ENCODE measurements at regions not wholly inside any gene's neighbourhood (a gene's known extent, or its start where the extent isn't known, plus 50 kb on each side); places are given as distances from the start of the nearest gene placed in this dataset.

DNA sequence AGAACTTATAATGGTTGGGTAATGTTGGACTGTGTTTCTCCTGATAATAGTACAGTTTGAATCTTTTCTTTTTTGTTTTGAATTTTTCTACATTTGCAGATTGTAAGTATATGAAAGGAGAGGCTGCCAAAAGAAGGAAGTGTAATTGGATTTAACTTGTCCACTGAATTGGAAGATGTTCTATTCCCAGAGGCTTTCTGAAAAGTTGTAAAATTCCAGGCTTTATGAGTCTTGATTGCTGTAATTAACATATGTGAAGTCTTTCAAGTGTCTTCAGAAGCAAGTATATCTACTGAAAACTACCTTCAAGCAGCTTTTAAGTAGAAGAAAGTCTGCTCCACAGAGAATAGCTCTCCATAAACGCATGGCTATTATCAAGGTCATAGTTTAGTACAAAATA is 2456.4 kb downstream of the PCDH7 start:
- Histone ChIP-seq H3K4me3 (no peak overlapping the region), H3K27ac (no peak overlapping the region)
- DNase-seq (ENCODE audit: low spot score) = no peak
- TF ChIP-seq CTCF (IDR thresholded peaks at IDR 0.05) = no peak

DNA sequence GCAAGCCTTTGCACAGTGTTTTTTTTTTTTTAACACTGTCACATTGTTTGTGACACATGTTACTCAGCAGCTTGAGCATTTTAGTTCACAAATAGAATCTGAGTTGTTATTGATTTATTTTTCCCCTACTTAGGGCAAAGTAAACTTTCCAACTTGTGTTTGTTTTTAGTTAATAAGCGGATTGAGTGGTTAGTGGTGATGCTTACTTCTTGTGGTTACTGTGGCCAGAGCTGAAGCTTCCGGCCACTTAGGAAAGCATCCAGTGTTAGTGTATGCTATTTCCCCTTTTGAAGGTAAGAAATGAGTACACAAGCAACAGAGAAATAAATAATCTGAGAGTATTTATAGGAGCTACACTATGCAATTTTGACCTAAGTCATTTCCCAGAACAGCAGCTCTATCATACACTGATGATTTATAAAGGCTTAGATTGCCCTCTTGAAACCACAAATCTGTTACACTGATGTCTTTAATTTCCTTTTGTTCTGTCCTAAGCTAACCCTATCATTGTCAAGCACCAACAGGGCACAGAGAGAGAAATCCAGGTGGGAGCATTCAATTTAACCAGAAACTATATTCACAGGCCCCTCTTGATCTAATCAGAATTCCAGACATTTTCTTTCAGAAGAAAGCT is 2464.6 kb downstream of the PCDH7 start:
- H3K27ac ChIP-seq = no peak overlapping the region
- DNase-seq (ENCODE audit: low spot score) = no peak
- TF ChIP-seq CTCF (IDR thresholded peaks at IDR 0.05) = no peak

GRCh38 chr4:33187035-33187434 is 2466.9 kb downstream of the PCDH7 start:
- no peak overlapping the region for H3K27ac ChIP-seq
- DNase-seq (ENCODE audit: low spot score) = no peak
- no peak for TF ChIP-seq CTCF (IDR thresholded peaks at IDR 0.05)
- no peak overlapping the region for H3K4me3 ChIP-seq

More for the DNA sequence above, 2464.6 kb downstream of the PCDH7 start:
- no peak overlapping the region for H3K4me3 ChIP-seq

DNA sequence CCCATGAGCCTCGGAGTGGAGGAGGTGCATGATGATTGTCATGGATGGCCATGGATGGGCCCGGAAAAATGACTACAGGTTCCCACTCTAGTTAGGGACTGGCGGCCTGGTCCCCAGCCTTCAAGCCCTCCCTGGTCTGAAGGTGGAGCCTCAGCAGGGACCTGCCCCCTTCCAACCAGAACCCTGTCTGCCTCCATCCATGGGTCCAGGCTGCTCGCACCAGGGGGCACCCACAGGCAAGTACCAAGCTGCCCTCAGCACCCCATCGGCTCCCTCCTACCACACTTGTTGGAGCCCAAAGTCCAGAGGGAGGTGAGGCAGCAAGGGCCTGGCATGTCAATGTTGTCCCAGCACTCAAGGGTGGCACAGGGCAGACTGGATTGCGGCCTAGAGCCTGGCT is 2468.6 kb downstream of the PCDH7 start:
- no peak overlapping the region for H3K27ac ChIP-seq
- no peak overlapping the region for H3K4me3 ChIP-seq
- TF ChIP-seq CTCF (IDR thresholded peaks at IDR 0.05) = no peak
- DNase-seq (ENCODE audit: low spot score) = no peak

- Histone ChIP-seq H3K4me3 (no peak overlapping the region), H3K27ac (no peak overlapping the region)
- no peak for DNase-seq (ENCODE audit: low spot score)
- no peak for TF ChIP-seq CTCF (IDR thresholded peaks at IDR 0.05)
Measured at GRCh38 chr4:33189169-33189568, 2469.0 kb downstream of the PCDH7 start.

DNA sequence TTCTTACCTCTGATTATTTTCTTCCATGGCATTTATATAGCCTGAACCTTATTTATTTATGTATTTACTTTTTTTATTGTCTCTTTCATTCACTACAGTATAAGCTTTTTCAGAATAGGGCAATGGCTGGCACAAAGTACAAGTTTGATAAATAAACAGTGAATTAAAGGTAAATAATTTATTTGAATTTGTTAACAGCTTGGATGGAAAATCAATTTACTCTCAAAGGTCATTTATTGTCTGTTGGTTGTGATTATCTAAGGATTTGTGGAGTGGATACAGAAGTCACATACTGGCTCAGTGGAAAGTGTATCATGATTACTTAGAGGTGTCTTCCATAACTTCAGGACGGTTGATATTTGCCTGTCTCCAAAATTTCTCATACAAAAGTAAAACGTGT is 2472.9 kb downstream of the PCDH7 start:
- no peak for TF ChIP-seq CTCF (IDR thresholded peaks at IDR 0.05)
- Histone ChIP-seq H3K4me3 (no peak overlapping the region), H3K27ac (no peak overlapping the region)
- DNase-seq (ENCODE audit: low spot score) = no peak

GRCh38 chr4:33200377-33200776 is 2480.2 kb downstream of the PCDH7 start:
- Histone ChIP-seq H3K27ac (no peak overlapping the region), H3K4me3 (no peak overlapping the region)
- no peak for DNase-seq (ENCODE audit: low spot score)
- TF ChIP-seq CTCF (IDR thresholded peaks at IDR 0.05) = no peak
